ENCODE measurements at regions not wholly inside any gene's neighbourhood (a gene's known extent, or its start where the extent isn't known, plus 50 kb on each side); places are given as distances from the start of the nearest gene placed in this dataset.

DNA sequence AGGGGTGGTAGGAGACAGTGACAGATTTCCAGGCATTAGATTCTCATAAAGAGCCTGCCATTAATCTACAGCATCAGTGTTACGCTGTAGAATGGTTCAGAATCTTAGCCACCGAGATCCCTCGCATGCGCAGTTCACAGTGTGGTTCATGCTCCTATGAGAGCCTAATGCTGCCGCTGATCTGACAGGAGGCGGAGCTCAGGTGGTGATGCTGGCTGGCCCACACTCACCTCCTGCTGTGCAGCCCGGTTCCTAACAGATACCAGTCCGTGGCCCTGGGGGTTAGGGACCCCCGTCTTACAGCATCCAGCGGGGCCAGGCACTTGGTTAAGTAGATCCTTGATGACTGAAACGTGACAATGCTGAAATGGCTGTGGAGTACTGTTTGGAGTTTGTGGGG lies 163.6 kb upstream of the C1orf21 start:
- TF ChIP-seq, protein P1, sequence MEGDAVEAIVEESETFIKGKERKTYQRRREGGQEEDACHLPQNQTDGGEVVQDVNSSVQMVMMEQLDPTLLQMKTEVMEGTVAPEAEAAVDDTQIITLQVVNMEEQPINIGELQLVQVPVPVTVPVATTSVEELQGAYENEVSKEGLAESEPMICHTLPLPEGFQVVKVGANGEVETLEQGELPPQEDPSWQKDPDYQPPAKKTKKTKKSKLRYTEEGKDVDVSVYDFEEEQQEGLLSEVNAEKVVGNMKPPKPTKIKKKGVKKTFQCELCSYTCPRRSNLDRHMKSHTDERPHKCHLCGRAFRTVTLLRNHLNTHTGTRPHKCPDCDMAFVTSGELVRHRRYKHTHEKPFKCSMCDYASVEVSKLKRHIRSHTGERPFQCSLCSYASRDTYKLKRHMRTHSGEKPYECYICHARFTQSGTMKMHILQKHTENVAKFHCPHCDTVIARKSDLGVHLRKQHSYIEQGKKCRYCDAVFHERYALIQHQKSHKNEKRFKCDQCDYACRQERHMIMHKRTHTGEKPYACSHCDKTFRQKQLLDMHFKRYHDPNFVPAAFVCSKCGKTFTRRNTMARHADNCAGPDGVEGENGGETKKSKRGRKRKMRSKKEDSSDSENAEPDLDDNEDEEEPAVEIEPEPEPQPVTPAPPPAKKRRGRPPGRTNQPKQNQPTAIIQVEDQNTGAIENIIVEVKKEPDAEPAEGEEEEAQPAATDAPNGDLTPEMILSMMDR (IDR thresholded peaks at IDR 0.05; ENCODE audit: borderline replicate concordance, extremely low read depth, low read length, poor library complexity, severe bottlenecking): no peak
- TF ChIP-seq EZH2 (IDR thresholded peaks at IDR 0.05; ENCODE audit: borderline replicate concordance, low read depth, low read length, severe bottlenecking): no peak
